Mucosa of stomach (tissue), 1 donor: ENCODE measurements at regions not wholly inside any gene's neighbourhood (a gene's known extent, or its start where the extent isn't known, plus 50 kb on each side); places are given as distances from the start of the nearest gene placed in this dataset.

Experiments used
- H3K27me3 ChIP-seq: one replicate; pipeline ENCODE4 v1.7.0; 2013; ENCODE audit warnings: mild to moderate bottlenecking, low read length; ENCODE audit not compliant: control insufficient read depth, insufficient read depth
- H3K36me3 ChIP-seq: one replicate; pipeline ENCODE4 v1.7.0; 2013; ENCODE audit warnings: low read length; ENCODE audit not compliant: control insufficient read depth, insufficient read depth
- H3K4me1 ChIP-seq: one replicate; pipeline ENCODE4 v1.7.0; 2013; ENCODE audit warnings: mild to moderate bottlenecking, low read length; ENCODE audit not compliant: control insufficient read depth, insufficient read depth
- H3K4me3 ChIP-seq: one replicate; pipeline ENCODE4 v1.7.0; 2013; ENCODE audit warnings: low read length
- H3K9ac ChIP-seq: one replicate; pipeline ENCODE4 v1.7.0; 2013; ENCODE audit warnings: mild to moderate bottlenecking, low read length, moderate library complexity
- H3K9me3 ChIP-seq: one replicate; pipeline ENCODE4 v1.7.0; 2013; ENCODE audit warnings: mild to moderate bottlenecking, low read length, moderate library complexity; ENCODE audit not compliant: control insufficient read depth
- donor health status: Pancreatic carcinoma.

- H3K36me3 ChIP-seq: no peaks in the 10 kb centered on the region
- H3K4me1 ChIP-seq: no peaks in the 10 kb centered on the region
- H3K4me3 ChIP-seq: no peak overlapping the region
- no peaks in the 10 kb centered on the region for H3K27me3 ChIP-seq
- no peaks in the 10 kb centered on the region for H3K9me3 ChIP-seq
- H3K9ac ChIP-seq: no peak overlapping the region
Measured at GRCh38 chr22:47773635-47774034, 1011.2 kb downstream of the TBC1D22A start.

- no peaks in the 10 kb centered on the region for H3K36me3 ChIP-seq
- H3K4me3 ChIP-seq: no peak overlapping the region
- no peaks in the 10 kb centered on the region for H3K9me3 ChIP-seq
- H3K9ac ChIP-seq: no peak overlapping the region
- no peaks in the 10 kb centered on the region for H3K4me1 ChIP-seq
- H3K27me3 ChIP-seq: no peaks in the 10 kb centered on the region
Measured at GRCh38 chr22:47772864-47773263, 1010.4 kb downstream of the TBC1D22A start.

- H3K4me1 ChIP-seq: no peaks in the 10 kb centered on the region
- no peaks in the 10 kb centered on the region for H3K36me3 ChIP-seq
- no peak overlapping the region for H3K4me3 ChIP-seq
- no peak overlapping the region for H3K9ac ChIP-seq
- no peaks in the 10 kb centered on the region for H3K27me3 ChIP-seq
- no peaks in the 10 kb centered on the region for H3K9me3 ChIP-seq
Measured at GRCh38 chr22:47769652-47770051, 1007.2 kb downstream of the TBC1D22A start.

GRCh38 chr22:47768027-47768426 lies 1005.6 kb downstream of the TBC1D22A start:
- no peak overlapping the region for H3K4me3 ChIP-seq
- no peaks in the 10 kb centered on the region for H3K36me3 ChIP-seq
- H3K27me3 ChIP-seq: no peaks in the 10 kb centered on the region
- no peaks in the 10 kb centered on the region for H3K9me3 ChIP-seq
- H3K9ac ChIP-seq: no peak overlapping the region
- H3K4me1 ChIP-seq: no peaks in the 10 kb centered on the region

GRCh38 chr22:47767403-47767802 lies 1005.0 kb downstream of the TBC1D22A start:
- H3K9me3 ChIP-seq: no peaks in the 10 kb centered on the region
- no peaks in the 10 kb centered on the region for H3K36me3 ChIP-seq
- H3K27me3 ChIP-seq: no peaks in the 10 kb centered on the region
- no peaks in the 10 kb centered on the region for H3K4me1 ChIP-seq
- H3K9ac ChIP-seq: no peak overlapping the region
- H3K4me3 ChIP-seq: no peak overlapping the region

- Histone ChIP-seq H3K9me3 (no peaks in the 10 kb centered on the region), H3K27me3 (no peaks in the 10 kb centered on the region), H3K9ac (no peak overlapping the region), H3K4me3 (no peak overlapping the region), H3K36me3 (no peaks in the 10 kb centered on the region), H3K4me1 (no peaks in the 10 kb centered on the region)
Measured at GRCh38 chr22:47765757-47766156, 1003.3 kb downstream of the TBC1D22A start.

GRCh38 chr22:47762141-47762540 lies 999.7 kb downstream of the TBC1D22A start:
- Histone ChIP-seq H3K4me1 (no peaks in the 10 kb centered on the region), H3K36me3 (no peaks in the 10 kb centered on the region), H3K9me3 (no peaks in the 10 kb centered on the region), H3K27me3 (no peaks in the 10 kb centered on the region), H3K4me3 (no peak overlapping the region), H3K9ac (no peak overlapping the region)

- Histone ChIP-seq H3K36me3 (no peaks in the 10 kb centered on the region), H3K27me3 (no peaks in the 10 kb centered on the region), H3K9ac (no peak overlapping the region), H3K9me3 (no peaks in the 10 kb centered on the region), H3K4me1 (no peaks in the 10 kb centered on the region), H3K4me3 (no peak overlapping the region)
Measured at GRCh38 chr22:47759909-47760308, 997.5 kb downstream of the TBC1D22A start.

- no peak overlapping the region for H3K9ac ChIP-seq
Measured at GRCh38 chr22:47757741-47758140, 995.3 kb downstream of the TBC1D22A start.

GRCh38 chr22:47750086-47750485 lies 987.6 kb downstream of the TBC1D22A start:
- H3K4me3 ChIP-seq: no peak overlapping the region
- H3K4me1 ChIP-seq: no peaks in the 10 kb centered on the region
- H3K36me3 ChIP-seq: no peaks in the 10 kb centered on the region
- no peaks in the 10 kb centered on the region for H3K27me3 ChIP-seq
- no peaks in the 10 kb centered on the region for H3K9me3 ChIP-seq
- no peak overlapping the region for H3K9ac ChIP-seq

More at GRCh38 chr22:47757741-47758140, 995.3 kb downstream of the TBC1D22A start:
- Histone ChIP-seq H3K27me3 (no peaks in the 10 kb centered on the region), H3K9me3 (no peaks in the 10 kb centered on the region), H3K4me3 (no peak overlapping the region), H3K36me3 (no peaks in the 10 kb centered on the region), H3K4me1 (no peaks in the 10 kb centered on the region)

GRCh38 chr22:47748957-47749356 lies 986.5 kb downstream of the TBC1D22A start:
- no peaks in the 10 kb centered on the region for H3K36me3 ChIP-seq
- H3K9me3 ChIP-seq: no peaks in the 10 kb centered on the region
- H3K4me1 ChIP-seq: no peaks in the 10 kb centered on the region
- no peak overlapping the region for H3K4me3 ChIP-seq
- H3K9ac ChIP-seq: no peak overlapping the region
- H3K27me3 ChIP-seq: no peaks in the 10 kb centered on the region

- Histone ChIP-seq H3K4me3 (no peak overlapping the region), H3K9me3 (no peaks in the 10 kb centered on the region), H3K4me1 (no peaks in the 10 kb centered on the region), H3K9ac (no peak overlapping the region), H3K27me3 (no peaks in the 10 kb centered on the region), H3K36me3 (no peaks in the 10 kb centered on the region)
Measured at GRCh38 chr22:47748271-47748670, 985.8 kb downstream of the TBC1D22A start.

GRCh38 chr22:47740109-47740805 lies 977.8 kb downstream of the TBC1D22A start:
- no peaks in the 10 kb centered on the region for H3K9me3 ChIP-seq
- no peaks in the 10 kb centered on the region for H3K4me1 ChIP-seq
- no peak overlapping the region for H3K9ac ChIP-seq
- no peak overlapping the region for H3K4me3 ChIP-seq
- H3K36me3 ChIP-seq: no peaks in the 10 kb centered on the region
- no peaks in the 10 kb centered on the region for H3K27me3 ChIP-seq
